ENCODE measurements at regions not wholly inside any gene's neighbourhood (a gene's known extent, or its start where the extent isn't known, plus 50 kb on each side); places are given as distances from the start of the nearest gene placed in this dataset.

DNA sequence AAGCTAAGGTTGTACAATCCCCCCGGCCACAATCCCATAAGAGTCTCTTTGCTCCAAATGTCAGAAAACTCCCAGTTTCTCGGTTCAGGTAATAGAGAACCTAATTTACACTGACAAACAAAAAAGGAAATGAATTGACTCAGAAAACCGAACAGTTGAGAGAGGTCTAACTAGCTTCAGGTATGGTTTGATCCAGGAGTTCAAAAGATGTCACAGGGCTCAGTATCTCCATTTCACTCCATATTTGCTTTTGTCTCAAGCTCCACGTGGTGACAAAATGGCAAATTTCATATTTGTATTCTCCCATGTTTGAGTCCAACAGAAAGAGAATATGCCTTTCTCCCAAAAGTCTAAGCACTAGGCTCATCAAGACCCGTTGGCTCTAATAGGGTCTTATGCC is 117.4 kb downstream of the AXIN2 start:
- no peak for DNase-seq (ENCODE audit: low read depth)

DNA sequence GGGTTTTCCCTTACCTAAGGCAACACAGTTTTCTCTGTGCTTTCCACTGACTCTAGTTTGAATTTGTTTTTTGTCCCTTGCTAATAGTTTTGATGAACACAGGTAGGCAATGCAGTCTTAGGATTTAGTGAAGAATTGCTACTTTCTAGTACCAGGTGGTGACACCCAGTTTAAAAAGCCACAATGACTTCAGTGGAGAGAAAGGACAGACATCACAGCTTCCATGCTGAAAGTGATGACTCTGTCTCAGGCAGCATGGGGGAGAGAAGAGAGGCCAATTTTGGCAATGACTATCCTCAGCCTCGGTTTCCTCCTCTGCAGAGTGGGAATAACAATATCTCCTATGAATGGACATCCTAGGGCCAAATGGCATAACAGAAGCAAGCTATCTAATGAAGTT is 118.8 kb downstream of the AXIN2 start:
- DNase-seq (ENCODE audit: low read depth): no peak

DNA sequence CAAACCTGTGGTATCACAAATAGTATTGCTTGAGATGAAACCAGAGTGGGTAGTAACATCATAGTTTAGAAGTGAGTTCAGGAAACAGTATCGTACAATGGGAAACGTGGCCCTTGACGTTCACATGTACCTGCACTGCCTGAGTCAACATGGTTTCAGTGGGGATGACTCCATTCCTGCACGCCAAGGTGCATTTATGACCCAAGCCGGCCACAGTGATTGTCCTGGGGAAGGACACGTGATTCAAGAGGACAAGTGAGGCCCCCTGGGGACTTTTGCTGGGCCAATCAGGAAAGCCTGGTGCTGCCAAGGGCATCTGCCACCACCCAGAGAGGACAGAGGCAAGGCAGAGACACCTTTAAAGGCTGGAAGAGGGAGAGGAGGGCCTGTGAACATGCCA is 119.2 kb downstream of the AXIN2 start:
- DNase-seq (ENCODE audit: low read depth): no peak

DNA sequence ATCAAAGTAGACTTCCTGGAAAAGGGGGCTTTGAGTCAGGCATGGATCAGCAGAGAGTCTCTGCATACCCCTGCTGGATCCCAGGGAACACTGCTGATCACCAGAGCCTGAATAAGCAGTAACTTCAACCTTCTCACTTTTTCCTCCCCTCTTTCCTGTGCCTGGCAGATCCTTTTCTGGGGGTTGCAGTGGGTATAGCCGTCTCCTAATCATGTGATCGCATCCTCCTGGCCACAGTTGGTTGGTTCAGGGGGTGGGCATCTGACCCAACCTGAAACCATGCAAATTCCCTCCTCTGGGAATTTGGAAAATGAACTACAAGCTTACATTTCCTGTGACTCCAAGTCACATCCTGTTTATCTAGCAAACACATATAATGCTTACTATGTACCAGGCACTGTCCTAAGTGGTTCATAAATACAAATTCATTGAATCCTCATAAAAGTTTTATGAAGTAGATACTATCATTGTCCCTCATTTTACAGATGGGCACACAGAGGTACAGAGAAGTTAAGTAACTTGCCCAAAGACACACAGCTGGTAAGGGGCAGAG is 120.3 kb downstream of the AXIN2 start:
- DNase-seq (ENCODE audit: low read depth): no peak

DNA sequence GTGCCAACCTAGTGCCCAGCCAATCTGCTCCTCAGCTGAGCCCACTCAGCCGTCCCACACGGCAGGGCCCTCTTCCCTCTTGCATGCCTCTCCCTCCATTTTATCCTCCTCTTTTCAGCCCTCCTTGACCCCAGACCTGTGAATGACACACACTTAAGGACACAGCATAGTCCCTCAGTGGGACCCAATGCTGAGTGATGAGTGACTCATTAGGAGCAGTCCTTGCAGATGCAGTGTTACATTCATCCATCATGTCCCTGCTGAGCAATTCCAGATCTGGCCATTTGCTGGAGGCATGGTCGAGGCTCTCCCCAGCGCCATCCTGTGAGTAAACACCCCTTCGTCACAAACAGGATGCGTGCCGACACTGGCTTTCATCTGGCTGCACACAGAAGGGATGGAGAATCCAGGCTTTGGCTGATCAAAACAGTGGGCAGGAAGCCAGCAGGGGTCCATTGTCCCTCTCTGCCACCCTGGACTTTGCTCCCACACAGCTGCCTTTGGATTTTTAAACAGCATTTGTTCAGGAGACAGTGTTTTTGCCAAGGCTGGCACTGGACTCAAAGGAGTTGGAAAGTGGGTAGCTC is 122.6 kb downstream of the AXIN2 start:
- no peak for DNase-seq (ENCODE audit: low read depth)

DNA sequence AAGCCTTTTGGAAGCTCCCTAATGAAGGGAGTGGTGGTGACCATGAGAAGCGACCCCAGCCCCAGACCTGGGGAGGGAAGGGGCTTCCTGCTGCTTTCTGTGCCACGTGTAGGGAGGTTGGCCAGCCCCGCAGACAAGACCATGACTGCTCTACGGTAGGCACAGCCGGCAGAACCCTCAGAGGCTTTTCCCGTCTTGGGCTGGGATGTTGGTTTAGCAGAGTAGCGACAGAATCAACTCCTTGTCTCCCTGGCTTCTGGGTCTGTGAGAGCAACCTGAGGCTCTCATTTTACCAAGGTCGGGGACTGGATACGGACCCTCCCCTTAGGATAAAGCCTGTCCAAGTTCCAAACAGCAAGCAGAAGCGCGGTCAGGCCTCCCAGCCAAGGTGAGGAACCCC is 123.3 kb downstream of the AXIN2 start:
- no peak for DNase-seq (ENCODE audit: low read depth)

DNA sequence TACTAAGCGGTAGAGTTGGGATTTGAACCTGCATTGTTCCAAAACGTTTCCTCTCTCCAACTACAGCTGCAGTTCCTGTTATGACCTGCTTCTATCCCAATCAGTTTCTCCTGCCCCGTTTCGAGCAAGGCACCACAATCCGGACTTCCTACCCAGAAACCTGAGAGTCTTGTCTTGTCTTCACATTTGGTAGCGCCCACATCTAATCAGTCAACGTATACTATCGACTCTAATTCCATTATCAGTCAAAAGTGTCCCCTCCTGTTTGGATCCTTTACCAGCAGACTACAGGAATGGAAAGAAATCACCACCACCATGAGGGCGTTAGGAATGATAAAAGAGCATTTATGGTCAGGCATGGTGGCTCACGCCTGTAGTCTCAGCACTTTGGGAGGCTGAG is 124.6 kb downstream of the AXIN2 start:
- no peak for DNase-seq (ENCODE audit: low read depth)

DNA sequence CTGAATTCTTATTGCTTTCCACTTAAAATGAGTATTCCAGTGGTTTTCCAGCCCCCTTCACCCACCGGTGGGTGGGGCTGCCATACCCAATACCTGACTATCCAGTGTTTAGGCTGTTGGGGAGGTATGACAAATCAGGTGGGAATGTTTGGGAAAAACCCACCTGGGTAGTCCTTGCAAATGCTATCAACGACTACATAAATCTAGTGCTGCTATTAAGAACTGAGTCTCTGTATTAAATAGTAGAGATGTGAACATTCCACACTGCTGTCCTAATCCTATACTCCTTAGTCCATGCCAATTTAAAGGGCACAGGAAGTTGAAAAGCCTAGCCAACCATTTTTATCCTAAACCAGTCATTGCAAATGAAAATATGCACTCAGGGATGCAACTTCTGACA is 126.6 kb downstream of the AXIN2 start:
- no peak for DNase-seq (ENCODE audit: low read depth)

DNA sequence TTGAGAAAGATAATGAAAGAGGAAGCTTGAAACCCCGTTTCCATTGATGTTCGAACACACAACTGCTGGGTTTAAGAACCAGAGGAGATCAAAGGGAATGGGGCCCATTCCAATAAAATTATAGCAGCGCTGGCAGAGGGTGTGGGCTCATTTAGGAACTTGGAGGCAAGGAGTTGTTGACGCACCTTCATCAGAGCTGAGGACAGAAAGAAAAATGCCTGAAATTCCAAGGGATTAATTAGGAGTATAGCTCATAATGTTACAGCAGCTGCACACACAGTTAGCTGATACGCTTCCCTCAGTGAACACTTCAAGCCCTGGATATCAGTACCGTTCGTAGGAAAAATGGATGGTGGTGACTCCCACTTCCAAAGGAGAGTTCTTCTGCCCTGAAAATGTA is 127.2 kb downstream of the AXIN2 start:
- DNase-seq (ENCODE audit: low read depth): no peak

DNA sequence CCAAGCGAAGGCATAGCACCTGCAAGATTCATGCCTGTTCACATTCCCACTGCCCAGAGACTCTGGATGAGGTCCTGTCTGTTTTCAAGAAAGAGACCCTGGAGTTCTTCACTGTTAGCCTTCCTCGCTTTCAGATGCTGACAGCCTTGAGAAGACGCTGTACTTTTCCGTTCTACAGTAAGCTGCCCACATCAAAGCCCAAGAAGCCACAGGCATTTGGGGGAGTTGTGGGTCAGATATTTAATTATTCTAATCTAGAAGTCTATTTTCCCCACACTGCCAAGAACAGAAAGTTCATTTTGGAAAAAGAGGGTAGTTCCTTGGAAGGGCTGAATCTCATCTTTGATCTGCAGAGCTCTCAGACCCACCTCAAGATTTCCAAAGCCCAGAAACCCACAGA is 127.9 kb downstream of the AXIN2 start:
- DNase-seq (ENCODE audit: low read depth): no peak

DNA sequence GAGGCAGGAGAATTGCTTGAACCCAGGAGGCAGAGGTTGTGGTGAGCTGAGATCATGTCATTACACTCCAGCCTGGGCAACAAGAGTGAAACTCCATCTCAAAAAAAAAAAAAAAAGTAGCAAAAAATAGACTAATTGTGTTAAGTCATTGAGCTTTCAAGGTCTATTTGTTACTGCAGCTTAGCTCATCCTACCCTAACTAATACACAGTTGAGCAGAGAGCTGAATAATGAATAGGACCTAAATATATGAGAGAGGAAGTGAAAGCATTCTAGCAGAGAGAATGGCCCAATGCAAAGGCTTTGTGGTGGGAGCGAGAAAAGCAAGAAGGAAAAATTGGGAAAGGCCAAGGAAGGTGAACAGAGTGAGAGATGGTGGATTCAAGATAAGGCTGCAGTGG is 128.3 kb downstream of the AXIN2 start:
- DNase-seq (ENCODE audit: low read depth): no peak

DNA sequence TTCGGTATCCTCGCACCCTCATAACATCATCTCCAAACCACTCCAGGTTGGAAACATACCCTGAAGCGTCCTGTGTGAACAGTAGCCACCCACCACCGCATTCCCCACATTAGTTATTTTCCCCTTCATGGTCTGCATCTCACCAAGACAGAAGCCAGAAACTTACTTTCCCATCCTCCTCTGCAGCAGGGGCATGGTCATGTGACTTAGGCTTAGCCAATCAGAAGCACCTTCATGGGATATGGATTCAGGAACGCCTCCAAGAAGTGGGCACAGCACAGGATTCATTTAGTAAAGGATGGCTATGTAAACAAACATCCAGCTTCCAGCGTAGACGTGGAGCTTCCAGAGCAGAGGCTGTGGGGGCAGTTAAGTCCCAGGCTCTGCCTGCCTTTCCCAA is 130.3 kb downstream of the AXIN2 start:
- DNase-seq (ENCODE audit: low read depth): no peak

DNA sequence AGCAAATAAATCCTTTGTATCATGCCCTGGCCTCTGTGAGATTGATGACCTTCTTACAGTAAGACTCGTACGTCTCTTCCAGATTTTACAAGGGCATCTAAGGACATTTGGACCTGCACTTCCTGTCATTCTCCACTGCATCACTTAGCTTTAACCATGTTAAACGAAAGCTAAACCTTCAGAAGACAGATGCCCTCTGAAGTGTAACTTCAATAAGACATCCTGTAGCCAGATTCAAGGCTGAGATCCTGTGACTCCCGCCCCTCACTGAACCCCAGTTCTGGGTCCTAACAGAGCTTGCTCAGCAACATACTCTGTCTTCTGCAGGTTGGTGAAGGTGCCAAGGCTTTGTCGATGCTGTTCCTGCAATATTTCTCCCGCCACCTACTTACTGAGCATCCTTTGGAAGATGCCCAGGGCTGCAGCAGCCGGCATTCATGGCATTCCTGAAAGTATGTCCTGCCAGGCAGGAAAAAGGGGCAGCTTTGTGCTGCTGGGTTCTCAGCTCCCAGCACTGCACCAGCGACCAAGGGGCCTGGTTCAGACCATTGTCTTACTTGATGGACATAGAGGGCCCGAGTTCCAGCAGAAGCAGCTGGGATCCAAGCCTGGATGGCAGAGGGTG is 131.1 kb downstream of the AXIN2 start:
- DNase-seq (ENCODE audit: low read depth): no peak

DNA sequence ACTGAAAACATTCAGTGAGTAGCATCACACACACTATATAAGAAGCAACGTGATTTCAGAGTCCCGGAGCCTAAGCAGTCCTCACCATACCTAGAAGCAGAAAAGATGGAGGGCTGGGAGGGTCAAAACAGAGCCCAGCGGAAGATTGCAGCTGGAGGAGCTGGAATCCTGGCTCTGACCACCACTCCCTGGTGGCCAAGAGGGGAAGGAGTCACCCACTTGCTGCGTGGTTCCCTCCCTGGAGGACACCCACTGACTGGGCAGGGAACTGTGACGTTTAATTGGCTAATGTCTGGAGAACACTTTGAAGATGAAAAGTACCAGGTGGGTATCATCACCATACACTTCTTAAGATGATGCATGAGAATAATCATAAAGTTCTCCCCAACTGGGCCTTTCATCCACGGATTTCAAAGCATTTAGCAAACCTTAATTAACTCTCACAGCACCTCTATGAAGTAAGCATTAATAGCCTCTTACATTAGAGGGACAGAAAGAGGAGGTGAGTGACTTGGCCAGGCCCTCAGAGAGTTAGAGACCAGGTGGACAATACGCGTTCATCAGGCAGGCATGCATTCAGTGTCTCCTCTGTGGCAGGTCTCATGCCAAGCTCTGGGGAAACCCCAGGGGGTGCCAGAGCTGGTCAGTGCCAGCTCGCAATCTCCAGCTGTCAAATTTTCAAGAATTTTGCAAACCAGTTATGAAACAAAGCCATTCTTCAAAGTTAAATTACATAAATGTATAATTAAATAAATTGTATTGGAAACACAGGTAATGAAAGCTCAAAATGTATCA is 137.9 kb downstream of the AXIN2 start:
- no peak for DNase-seq (ENCODE audit: low read depth)

DNA sequence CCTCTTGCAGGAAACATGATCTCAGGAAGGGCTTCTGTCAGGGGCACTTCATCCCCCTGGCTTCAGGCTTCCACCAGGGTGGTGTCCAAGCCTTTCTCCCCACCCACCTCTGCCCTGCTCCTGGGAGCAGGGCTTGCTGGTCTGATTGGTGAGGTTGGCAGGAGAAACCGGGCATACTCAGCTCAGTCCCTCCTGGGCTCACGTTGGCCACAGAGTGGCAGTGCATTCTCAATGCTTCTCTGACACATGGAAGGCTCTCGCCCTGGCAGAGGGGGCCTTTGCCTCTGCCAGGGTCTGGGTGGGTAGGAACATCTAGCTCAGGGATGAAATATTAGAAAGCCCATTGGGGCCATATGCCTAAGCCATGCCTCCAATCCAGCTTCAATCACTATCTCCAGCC is 142.8 kb downstream of the AXIN2 start:
- DNase-seq (ENCODE audit: low read depth): no peak

DNA sequence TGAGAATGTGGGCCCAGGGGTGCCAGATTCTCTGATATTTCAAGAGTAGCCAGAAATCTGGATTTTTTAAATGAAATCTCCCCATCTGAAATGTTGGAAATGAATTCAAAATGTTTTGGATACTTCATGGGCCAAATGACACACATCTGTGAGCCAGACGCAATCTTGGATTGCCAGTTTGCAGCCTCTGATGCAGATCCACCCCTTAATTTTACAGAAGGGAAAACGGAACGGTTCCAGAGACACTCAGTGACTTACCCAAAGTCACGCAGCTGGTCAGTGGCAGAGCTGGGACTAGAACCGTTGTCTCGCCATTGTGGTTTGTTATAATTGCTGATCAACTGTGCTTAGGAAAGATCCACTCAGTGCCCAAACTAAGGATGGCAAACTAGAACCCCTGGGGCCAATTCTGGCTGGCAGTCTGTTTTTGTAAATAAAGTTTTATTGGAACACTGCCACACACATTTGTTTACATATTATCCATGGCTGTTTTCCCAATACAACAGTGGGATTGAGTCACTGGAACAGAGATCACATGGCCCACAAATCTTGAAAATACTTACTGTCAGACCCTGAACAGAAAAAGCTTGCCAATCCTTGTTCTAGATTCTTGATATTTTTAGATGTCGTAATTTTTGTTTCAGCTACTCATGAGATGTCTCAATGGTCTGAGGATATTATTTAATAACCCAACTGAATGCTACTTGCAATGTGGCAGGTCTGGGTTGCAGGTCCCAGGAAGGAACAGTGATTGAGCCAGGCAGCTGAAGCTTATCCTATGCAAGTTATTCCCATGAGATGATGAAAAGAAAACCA is 143.8 kb downstream of the AXIN2 start:
- no peak for DNase-seq (ENCODE audit: low read depth)

DNA sequence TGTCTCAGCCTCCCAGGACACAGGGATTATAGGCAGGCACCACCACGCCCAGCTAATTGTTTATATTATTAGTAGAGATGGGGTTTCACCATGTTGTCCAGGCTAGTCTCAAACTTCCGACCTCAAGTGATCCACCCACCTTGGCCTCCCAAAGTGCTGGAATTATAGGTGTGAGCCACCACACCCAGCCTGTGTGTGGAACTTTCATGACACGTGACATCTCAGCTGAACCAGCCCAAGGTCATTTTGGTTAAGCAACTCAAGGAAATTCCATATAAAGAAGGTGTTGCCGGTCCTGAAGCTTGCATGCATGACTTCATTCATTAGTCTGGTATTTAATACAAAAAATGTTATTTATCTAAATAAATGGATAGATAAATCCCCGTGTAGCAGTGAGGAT is 145.5 kb downstream of the AXIN2 start:
- DNase-seq (ENCODE audit: low read depth): no peak

DNA sequence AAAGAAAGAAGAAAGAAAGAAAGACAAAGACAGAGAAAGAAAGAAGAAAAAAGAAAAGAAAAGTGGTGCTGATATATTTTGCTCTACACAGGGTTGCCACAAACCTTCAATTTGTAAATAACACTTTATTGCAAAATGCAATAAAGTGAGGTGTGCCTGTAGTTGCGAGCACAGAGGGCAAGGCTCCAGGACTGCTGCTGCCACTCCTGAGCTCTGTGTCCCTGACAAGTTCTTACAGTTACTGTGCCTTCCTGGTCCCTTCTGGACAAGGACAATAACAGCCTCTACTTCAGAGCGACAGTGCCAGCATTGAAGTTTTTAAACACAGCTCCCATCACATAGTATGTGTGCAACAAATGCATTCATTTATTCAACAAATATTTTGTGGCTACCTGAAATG is 148.1 kb downstream of the AXIN2 start:
- DNase-seq (ENCODE audit: low read depth): no peak

DNA sequence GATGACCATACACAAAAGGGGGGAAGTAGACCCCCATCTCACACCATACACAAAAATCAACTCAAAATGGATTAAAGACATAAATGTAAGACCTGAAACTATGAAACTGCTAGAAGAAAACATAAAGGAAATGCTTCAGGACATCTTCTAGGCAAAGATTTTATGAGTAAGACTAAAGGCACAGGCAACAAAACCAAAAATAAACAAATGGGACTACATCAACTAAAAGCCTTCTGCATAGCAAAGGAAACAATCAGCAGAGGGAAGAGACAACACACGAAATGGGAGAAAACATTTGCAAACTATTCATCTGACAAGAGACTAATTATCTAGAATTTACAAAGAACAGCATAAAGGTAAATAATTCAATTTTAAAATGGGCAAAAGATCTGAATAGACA is 152.1 kb downstream of the AXIN2 start:
- DNase-seq (ENCODE audit: low read depth): no peak

DNA sequence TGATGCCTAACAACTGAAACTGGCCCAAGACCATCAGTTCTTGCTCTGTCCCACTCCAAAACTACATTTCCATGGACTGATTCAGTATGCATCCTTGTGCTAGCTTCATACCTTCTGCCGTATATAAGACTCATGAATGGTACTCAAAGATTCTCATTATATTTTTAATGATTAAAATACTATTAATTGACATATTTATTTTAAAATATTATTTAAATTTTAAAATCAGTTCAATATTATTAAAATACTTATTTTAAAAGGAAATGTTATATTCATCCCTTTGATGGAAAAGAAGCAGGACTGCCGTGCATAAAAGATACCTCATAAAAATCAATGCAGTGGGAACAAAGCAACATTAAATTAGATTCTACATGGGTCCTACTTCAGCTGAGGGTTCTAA is 153.4 kb downstream of the AXIN2 start:
- no peak for DNase-seq (ENCODE audit: low read depth)

DNA sequence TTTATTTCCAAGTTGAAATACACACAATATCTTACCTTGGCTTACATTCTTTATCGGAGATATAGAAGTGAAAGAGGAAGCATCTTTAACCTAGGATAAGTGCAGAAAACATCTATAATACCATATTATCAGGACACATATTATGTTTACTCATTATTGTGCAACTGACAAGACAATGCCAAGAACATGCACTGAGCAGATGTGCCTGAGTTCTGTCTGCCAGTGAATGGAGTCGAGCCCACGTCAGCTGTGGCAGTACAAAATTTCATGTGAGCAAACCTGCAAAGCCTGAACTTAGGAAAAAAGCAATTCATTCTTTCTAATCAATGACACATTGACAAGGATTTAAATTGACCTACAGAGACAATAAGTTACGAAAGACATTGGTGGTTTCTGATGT is 154.4 kb downstream of the AXIN2 start:
- no peak for DNase-seq (ENCODE audit: low read depth)

DNA sequence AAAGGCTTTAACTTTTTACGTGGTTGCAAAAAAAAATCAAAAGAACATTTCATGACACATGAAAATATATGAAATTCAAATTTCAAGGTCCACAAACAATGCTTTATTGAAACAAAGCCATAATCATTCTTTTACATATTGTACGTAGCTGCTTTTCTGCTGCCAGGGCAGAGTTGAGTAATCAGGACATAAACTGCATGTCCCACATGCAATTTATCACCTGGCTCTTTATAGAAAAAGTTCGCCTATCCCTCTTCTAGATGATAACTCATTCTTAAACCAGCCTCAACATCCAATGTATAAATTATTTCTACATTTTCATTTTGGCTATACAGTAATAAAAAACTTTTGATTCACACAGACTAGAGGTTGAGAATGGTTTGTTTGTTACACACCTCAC is 154.9 kb downstream of the AXIN2 start:
- no peak for DNase-seq (ENCODE audit: low read depth)

DNA sequence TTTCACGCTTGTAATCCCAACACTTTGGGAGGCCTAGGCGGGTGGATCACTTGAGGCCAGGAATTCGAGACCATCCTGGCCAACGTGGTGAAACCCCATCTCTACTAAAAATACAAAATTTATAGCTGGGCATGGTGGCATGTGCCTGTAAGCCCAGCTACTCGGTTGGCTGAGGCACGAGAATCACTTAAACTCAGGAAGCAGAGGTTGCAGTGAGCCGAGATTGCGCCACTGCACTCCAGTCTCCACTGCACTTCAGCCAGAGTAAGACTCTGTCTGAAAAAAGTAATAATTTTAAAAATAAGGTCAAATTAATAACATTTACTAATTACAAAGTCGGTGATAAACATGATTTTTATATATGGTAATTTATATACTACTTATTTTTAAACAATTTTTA is 155.9 kb downstream of the AXIN2 start:
- DNase-seq (ENCODE audit: low read depth): no peak
